Panc1 (cell line): ENCODE measurements at regions not wholly inside any gene's neighbourhood (a gene's known extent, or its start where the extent isn't known, plus 50 kb on each side); places are given as distances from the start of the nearest gene placed in this dataset.

Source experiments
- ATAC-seq: fragments of 200-7000 bp; cut with Tn5 transposase; 2 replicates; pipeline ENCODE4 v1.9.1; 2020; ENCODE audit warnings: mild to moderate bottlenecking, moderate library complexity
- BruUV-seq: library from RNA; stranded (reverse); fragments of 400-500 nt; replicated peaks from 2 replicates; lab custom pipeline; 2021; lab: Mats Ljungman, UMichigan
- CTCF ChIA-PET: fragments of 300-600 bp; sonication (Branson Sonifier 250); formaldehyde crosslinking; loops from one replicate; lab custom pipeline; 2022; ENCODE audit warnings: antibody characterized with exemption; lab: Charles Lee
- POLR2A ChIA-PET: fragments of 300-600 bp; sonication (Branson Sonifier 250); formaldehyde crosslinking; loops from one replicate; lab custom pipeline; 2022; ENCODE audit warnings: antibody characterized with exemption; lab: Charles Lee
- DNase-seq: peaks from one replicate; pipeline ENCODE4 v3.0.0-alpha.2; 2010; ENCODE audit warnings: low read depth, low spot score
- H3K27ac ChIP-seq: 2 replicates; pipeline ENCODE4 v1.5.1; 2011; ENCODE audit warnings: mild to moderate bottlenecking, low read length, inconsistent platforms
- H3K27me3 ChIP-seq: fragments of 200-500 bp; sonication (Bioruptor generic); 2 replicates; pipeline ENCODE4 v1.6.0; 2014; ENCODE audit warnings: low read length, inconsistent platforms; ENCODE audit not compliant: control insufficient read depth, insufficient read depth
- H3K36me3 ChIP-seq: fragments of 200-500 bp; sonication (Bioruptor generic); 2 replicates; pipeline ENCODE4 v1.5.1; 2014; ENCODE audit warnings: inconsistent platforms, mild to moderate bottlenecking, low read length, moderate library complexity; ENCODE audit not compliant: control insufficient read depth, insufficient read depth
- H3K4me1 ChIP-seq: 2 replicates; pipeline ENCODE4 v1.5.1; 2011; ENCODE audit warnings: inconsistent platforms, mild to moderate bottlenecking, low read length, moderate library complexity; ENCODE audit not compliant: control insufficient read depth, insufficient read depth
- H3K4me3 ChIP-seq, 2 experiments: 2 replicates each; pipeline ENCODE4 v1.5.1; 2011 to 2012; ENCODE audit warnings: low read depth in 2 of 2, low read length in 2 of 2, mild to moderate bottlenecking in 2 of 2, inconsistent platforms in 1 of 2, moderate library complexity in 1 of 2
- H3K9me3 ChIP-seq: fragments of 200-500 bp; sonication (Bioruptor generic); 2 replicates; pipeline ENCODE4 v1.5.1; 2014; ENCODE audit warnings: low read depth, mild to moderate bottlenecking, inconsistent platforms, low read length, moderate library complexity; ENCODE audit not compliant: control insufficient read depth, insufficient read depth
- CTCF ChIP-seq: fragments of 450-650 bp; IDR thresholded peaks from 2 replicates; pipeline ENCODE4 v1.5.1; 2017; ENCODE audit warnings: mild to moderate bottlenecking
- POLR2AphosphoS5 ChIP-seq: IDR thresholded peaks from 2 replicates; pipeline ENCODE4 v1.6.1; 2012; ENCODE audit warnings: mild to moderate bottlenecking, low read depth, low read length, moderate library complexity
- REST ChIP-seq, 2 experiments: IDR thresholded peaks; 2 replicates each; pipeline ENCODE4 v1.6.1; 2011 to 2012; ENCODE audit warnings: low read depth in 2 of 2, control low read depth in 1 of 2, low read length in 1 of 2, mild to moderate bottlenecking in 1 of 2, moderate library complexity in 1 of 2; ENCODE audit not compliant: insufficient read depth in 1 of 2
- SIN3A ChIP-seq: IDR thresholded peaks from 2 replicates; pipeline ENCODE4 v1.6.1; 2012; ENCODE audit warnings: low read depth, mild to moderate bottlenecking, low read length, moderate library complexity, borderline replicate concordance; ENCODE audit not compliant: insufficient read depth
- TCF7L2 ChIP-seq: IDR thresholded peaks from 2 replicates; pipeline ENCODE4 v1.6.1; 2011; ENCODE audit warnings: mild to moderate bottlenecking, low read depth, low read length, inconsistent platforms
- in situ Hi-C: cut with HindIII; loops from 2 replicates; pipeline ENCODE4 v1.10.0; 2016; ENCODE audit warnings: low sequenced_read_pairs, low pct_unique_long_range_greater_than_20kb
- intact Hi-C: fragments of 100-400 bp; cut with micrococcal nuclease; formaldehyde crosslinking; loops from one replicate; pipeline ENCODE4 v1.10.0; 2022; ENCODE audit not compliant: unreplicated experiment

- no TSS peak for BruUV-seq
- ChIA-PET CTCF (no interaction called here), POLR2A (no interaction called here)
- in situ Hi-C loops (no loop called here), intact Hi-C loops (loop anchor here (10.0 kb wide), 1 partner anchor 984 kb away; no protein-coding TSS in a partner anchor)
- H3K27ac ChIP-seq: no peak overlapping the region
- no peaks in the 10 kb centered on the region for H3K9me3 ChIP-seq
- H3K36me3 ChIP-seq: no peaks in the 10 kb centered on the region
- no peak for ATAC-seq
- DNase-seq: no peak
- H3K4me1 ChIP-seq: no peaks in the 10 kb centered on the region
- H3K27me3 ChIP-seq: no peaks in the 10 kb centered on the region
- no peak overlapping the region for H3K4me3 ChIP-seq
- no peak for TF ChIP-seq TCF7L2
- no peak for TF ChIP-seq REST (IDR thresholded peaks at IDR 0.05; ENCODE audit: insufficient read depth in 1 of 2, low read depth in 2 of 2, low read length in 1 of 2)
- no peak for TF ChIP-seq CTCF
These were observed 59.5 kb upstream of the FGF13 start for GRCh38 chrX:138771047-138771446.

GRCh38 chrX:138769918-138770317 is 58.4 kb upstream of the FGF13 start:
- Histone ChIP-seq H3K9me3 (no peaks in the 10 kb centered on the region), H3K4me3 (no peak overlapping the region), H3K36me3 (no peaks in the 10 kb centered on the region), H3K4me1 (no peaks in the 10 kb centered on the region), H3K27me3 (no peaks in the 10 kb centered on the region), H3K27ac (no peak overlapping the region)
- CTCF ChIA-PET: no interaction called here
- BruUV-seq: no TSS peak
- DNase-seq (no peak), ATAC-seq (no peak)
- POLR2A ChIA-PET: no interaction called here
- intact Hi-C loops (loop anchor here (10.0 kb wide), 1 partner anchor 985 kb away; no protein-coding TSS in a partner anchor), in situ Hi-C loops (no loop called here)
- TF ChIP-seq SIN3A: no peak
- TF ChIP-seq POLR2AphosphoS5: no peak
- TF ChIP-seq CTCF: no peak
- TF ChIP-seq TCF7L2: no peak
- no peak for TF ChIP-seq REST (IDR thresholded peaks at IDR 0.05; ENCODE audit: insufficient read depth in 1 of 2, low read depth in 2 of 2, low read length in 1 of 2)
